Activated CD8-positive, alpha-beta T cell treated with anti-CD3 and anti-CD28 coated beads for 36 hours (primary cell): ENCODE measurements at regions not wholly inside any gene's neighbourhood (a gene's known extent, or its start where the extent isn't known, plus 50 kb on each side); places are given as distances from the start of the nearest gene placed in this dataset.

Experiments used
- ATAC-seq: fragments of 200-7000 bp; cut with Tn5 transposase; one replicate; pipeline ENCODE4 v1.10.0; 2021; ENCODE audit warnings: mild to moderate bottlenecking, moderate library complexity
- CTCF ChIA-PET: fragments of 350-600 bp; sonication (Branson Sonifier 250); formaldehyde crosslinking; loops from one replicate; lab custom pipeline; 2021; ENCODE audit warnings: antibody characterized with exemption; lab: Charles Lee
- POLR2A ChIA-PET: fragments of 350-600 bp; sonication (Branson Sonifier 250); formaldehyde crosslinking; loops from one replicate; lab custom pipeline; 2021; ENCODE audit warnings: antibody characterized with exemption; lab: Charles Lee
- DNase-seq: peaks from one replicate; pipeline ENCODE4 v3.0.0-alpha.2; 2020
- H3K27ac Mint-ChIP-seq: one replicate; pipeline ENCODE4 v1.8.0; 2021; ENCODE audit warnings: mild to moderate bottlenecking, mixed read lengths
- H3K27me3 Mint-ChIP-seq: one replicate; pipeline ENCODE4 v1.8.0; 2021; ENCODE audit warnings: mixed read lengths
- H3K36me3 Mint-ChIP-seq: one replicate; pipeline ENCODE4 v1.8.0; 2021; ENCODE audit warnings: low read depth, mixed read lengths
- H3K4me1 Mint-ChIP-seq: one replicate; pipeline ENCODE4 v1.8.0; 2021; ENCODE audit warnings: low read depth, mixed read lengths
- H3K4me3 Mint-ChIP-seq: one replicate; pipeline ENCODE4 v1.8.0; 2021; ENCODE audit warnings: mild to moderate bottlenecking, moderate library complexity, mixed read lengths
- H3K9me3 Mint-ChIP-seq: one replicate; pipeline ENCODE4 v1.8.0; 2021; ENCODE audit warnings: mixed read lengths
- CTCF ChIP-seq: fragments of 200-600 bp; IDR thresholded peaks from one replicate; pipeline ENCODE4 v1.8.0; 2022; ENCODE audit warnings: antibody characterized with exemption, mild to moderate bottlenecking
- intact Hi-C: fragments of 100-400 bp; cut with micrococcal nuclease; formaldehyde crosslinking; loops from one replicate; pipeline ENCODE4 v1.10.0; 2022

- DNase-seq (no peak), ATAC-seq (no peak)
- intact Hi-C loops: no loop called here
- Mint-ChIP-seq H3K27me3 (no peaks in the 10 kb centered on the region), H3K27ac (no peak overlapping the region), H3K36me3 (no peaks in the 10 kb centered on the region), H3K4me3 (no peak overlapping the region), H3K9me3 (peaks cover 13% of the 10 kb centered on the region), H3K4me1 (peaks cover 2% of the 10 kb centered on the region)
- ChIA-PET CTCF (no interaction called here), POLR2A (no interaction called here)
- TF ChIP-seq CTCF: no peak
These were observed 265.3 kb upstream of the GK2 start for GRCh38 chr4:79673377-79673776.

- CTCF ChIA-PET: no interaction called here
- ATAC-seq: no peak
- H3K4me3 Mint-ChIP-seq: no peak overlapping the region
These were observed 258.8 kb upstream of the GK2 start for GRCh38 chr4:79666875-79667274.

GRCh38 chr4:79666112-79666511, 258.1 kb upstream of the GK2 start:
- ATAC-seq (no peak), DNase-seq (no peak)
- ChIA-PET POLR2A (no interaction called here), CTCF (no interaction called here)
- no peaks in the 10 kb centered on the region for H3K36me3 Mint-ChIP-seq
- H3K4me3 Mint-ChIP-seq: no peak overlapping the region
- H3K9me3 Mint-ChIP-seq: peaks cover 6% of the 10 kb centered on the region
- no peak for TF ChIP-seq CTCF
- no peaks in the 10 kb centered on the region for H3K27me3 Mint-ChIP-seq
- intact Hi-C loops: no loop called here
- no peaks in the 10 kb centered on the region for H3K4me1 Mint-ChIP-seq
- H3K27ac Mint-ChIP-seq: no peak overlapping the region

More at GRCh38 chr4:79666875-79667274, 258.8 kb upstream of the GK2 start:
- no peak for TF ChIP-seq CTCF
- H3K9me3 Mint-ChIP-seq: peaks cover 8% of the 10 kb centered on the region
- H3K27me3 Mint-ChIP-seq: no peaks in the 10 kb centered on the region
- DNase-seq: no peak
- H3K36me3 Mint-ChIP-seq: no peaks in the 10 kb centered on the region
- no peaks in the 10 kb centered on the region for H3K4me1 Mint-ChIP-seq
- POLR2A ChIA-PET: no interaction called here
- no peak overlapping the region for H3K27ac Mint-ChIP-seq
- intact Hi-C loops: no loop called here

- ATAC-seq (no peak), DNase-seq (no peak)
- H3K4me1 Mint-ChIP-seq: no peaks in the 10 kb centered on the region
- H3K36me3 Mint-ChIP-seq: no peaks in the 10 kb centered on the region
- intact Hi-C loops: no loop called here
- peaks cover 8% of the 10 kb centered on the region for H3K9me3 Mint-ChIP-seq
- H3K4me3 Mint-ChIP-seq: no peak overlapping the region
- POLR2A ChIA-PET: no interaction called here
- no peak overlapping the region for H3K27ac Mint-ChIP-seq
- CTCF ChIA-PET: no interaction called here
- H3K27me3 Mint-ChIP-seq: no peaks in the 10 kb centered on the region
- no peak for TF ChIP-seq CTCF
These were observed 255.8 kb upstream of the GK2 start for GRCh38 chr4:79663865-79664264.

GRCh38 chr4:79663141-79663540, 255.1 kb upstream of the GK2 start:
- Mint-ChIP-seq H3K27me3 (no peaks in the 10 kb centered on the region), H3K4me1 (no peaks in the 10 kb centered on the region), H3K4me3 (no peak overlapping the region), H3K27ac (no peak overlapping the region), H3K9me3 (peaks cover 3% of the 10 kb centered on the region), H3K36me3 (no peaks in the 10 kb centered on the region)
- CTCF ChIA-PET: no interaction called here
- POLR2A ChIA-PET: no interaction called here
- ATAC-seq (no peak), DNase-seq (no peak)
- no peak for TF ChIP-seq CTCF
- intact Hi-C loops: no loop called here
